ENCODE measurements at regions not wholly inside any gene's neighbourhood (a gene's known extent, or its start where the extent isn't known, plus 50 kb on each side); places are given as distances from the start of the nearest gene placed in this dataset.

- no peak for TF ChIP-seq CTCF (IDR thresholded peaks at IDR 0.05)
- no peak for TF ChIP-seq POLR2AphosphoS5 (IDR thresholded peaks at IDR 0.05; ENCODE audit: low read depth, low read length)
Measured at GRCh38 chr2:62404913-62405312, 101.1 kb downstream of the TMEM17 start.

All from Panc1 (cell line).